NCI-H187 treated with DMSO at 0.1 percent for 48 hours (cell line): ENCODE measurements at regions not wholly inside any gene's neighbourhood (a gene's known extent, or its start where the extent isn't known, plus 50 kb on each side); places are given as distances from the start of the nearest gene placed in this dataset.
"Not testable (repeated sequence)": the region's sequence is repeated elsewhere in the genome, so short reads cannot be mapped to it uniquely, and the experiment has no call there.

Experiments used
- DNase-seq: peaks from one replicate; lab custom pipeline; 2025; lab: John Stamatoyannopoulos, UW

DNA sequence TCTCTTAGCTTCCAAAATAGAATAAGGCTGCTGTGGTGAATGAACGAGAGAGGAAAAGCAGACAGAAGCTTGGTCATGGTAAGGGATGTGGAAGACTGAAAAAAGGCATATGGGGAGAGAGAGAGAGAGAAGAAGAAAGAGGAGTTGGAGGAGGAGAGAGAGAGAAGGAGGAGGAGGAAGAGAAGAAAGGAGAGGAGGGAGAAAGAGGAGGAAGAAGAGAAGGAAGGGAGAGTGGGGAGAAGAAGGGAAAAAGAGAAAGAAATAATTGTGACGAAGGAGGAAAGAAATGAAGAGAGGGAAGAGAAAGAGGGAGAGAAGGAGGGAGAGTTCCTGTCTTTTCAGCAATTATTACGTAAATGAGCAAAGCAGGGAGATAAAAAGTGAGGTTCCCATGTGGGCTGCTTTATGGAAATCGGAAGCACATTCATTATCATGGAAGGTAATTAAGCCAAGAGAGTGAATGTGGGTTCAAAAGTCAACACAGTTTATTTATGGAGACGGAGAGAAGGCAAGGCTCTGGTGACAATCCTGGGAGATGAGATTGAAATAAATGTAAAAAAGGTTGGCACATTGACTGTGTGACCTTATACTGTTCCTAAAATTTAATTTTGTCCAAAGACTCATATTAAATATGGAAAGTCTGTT, 611.2 kb downstream of the KIF4B start:
- no peak for DNase-seq

- no peak for DNase-seq
Observed at GRCh38 chr5:155625315-155625714, 611.8 kb downstream of the KIF4B start.

DNA sequence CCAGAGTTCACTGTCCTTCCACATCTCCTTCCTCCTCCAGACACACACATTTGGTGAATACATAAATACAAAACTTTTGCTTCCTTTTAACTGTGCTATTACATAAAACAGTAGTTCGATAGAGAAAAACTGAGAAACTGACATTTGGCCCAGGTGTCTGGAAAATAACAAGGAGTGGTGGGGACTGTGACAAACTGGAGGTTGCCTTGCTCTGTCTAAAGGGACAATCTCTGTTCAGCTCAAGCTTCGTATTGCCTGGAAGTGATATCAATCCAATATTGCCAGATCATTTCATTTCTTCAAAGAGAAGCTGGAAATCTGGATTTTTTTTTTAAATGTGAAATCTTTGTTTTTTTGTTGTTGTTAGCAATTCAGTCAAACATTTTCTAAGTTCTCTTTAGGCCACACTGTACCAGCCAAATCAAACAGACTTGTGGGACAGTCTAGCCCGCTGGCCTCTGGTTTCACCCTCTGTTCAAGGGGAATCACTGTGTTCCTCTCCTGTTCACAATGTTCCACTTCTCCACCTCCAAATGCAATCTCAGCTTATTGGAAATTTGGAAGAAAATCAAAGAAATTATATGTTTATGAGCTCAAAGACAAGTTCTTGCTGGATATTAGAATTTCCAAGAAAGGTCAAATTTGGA, 612.5 kb downstream of the KIF4B start:
- DNase-seq, result no peak

- DNase-seq, result no peak
Observed at GRCh38 chr5:155626592-155626991, 613.0 kb downstream of the KIF4B start.

GRCh38 chr5:155628346-155628745, 614.8 kb downstream of the KIF4B start:
- no peak for DNase-seq

GRCh38 chr5:155629597-155629996, 616.0 kb downstream of the KIF4B start:
- DNase-seq, result no peak

- DNase-seq, result no peak
Observed at GRCh38 chr5:155631116-155631515, 617.6 kb downstream of the KIF4B start.

DNA sequence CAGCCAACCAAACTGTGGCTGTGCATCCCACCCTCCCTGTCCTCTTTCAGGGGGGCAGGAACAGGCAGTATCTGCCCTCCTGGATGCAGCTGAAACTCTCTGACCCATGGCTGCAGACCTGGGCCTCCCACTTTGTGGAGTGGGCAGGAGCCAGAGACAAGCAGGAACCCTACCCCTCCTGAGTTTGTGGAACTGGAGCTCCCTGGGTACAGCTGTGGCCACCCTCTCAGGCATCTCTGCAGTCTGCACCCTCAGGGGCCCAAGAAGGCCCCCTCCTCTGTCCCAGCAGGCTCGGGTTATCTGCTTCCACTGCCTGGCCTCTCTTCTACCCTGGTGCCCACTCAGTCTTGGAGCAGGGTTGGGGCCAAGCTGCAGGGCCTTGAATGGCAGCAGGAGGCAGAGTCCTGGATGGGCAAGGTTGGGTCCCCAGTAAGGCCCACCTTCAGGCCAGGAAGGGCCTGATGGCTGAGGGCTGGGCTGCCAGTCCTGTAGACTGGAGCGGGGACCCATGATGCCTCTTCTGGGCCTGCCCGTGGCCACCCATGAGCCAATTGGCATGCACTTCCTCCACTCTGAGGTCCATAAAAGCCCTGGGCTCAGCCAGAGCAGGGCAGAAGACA, 619.9 kb downstream of the KIF4B start:
- DNase-seq, result no peak

- DNase-seq, result no peak
Observed at GRCh38 chr5:155649666-155650065, 636.1 kb downstream of the KIF4B start.

DNA sequence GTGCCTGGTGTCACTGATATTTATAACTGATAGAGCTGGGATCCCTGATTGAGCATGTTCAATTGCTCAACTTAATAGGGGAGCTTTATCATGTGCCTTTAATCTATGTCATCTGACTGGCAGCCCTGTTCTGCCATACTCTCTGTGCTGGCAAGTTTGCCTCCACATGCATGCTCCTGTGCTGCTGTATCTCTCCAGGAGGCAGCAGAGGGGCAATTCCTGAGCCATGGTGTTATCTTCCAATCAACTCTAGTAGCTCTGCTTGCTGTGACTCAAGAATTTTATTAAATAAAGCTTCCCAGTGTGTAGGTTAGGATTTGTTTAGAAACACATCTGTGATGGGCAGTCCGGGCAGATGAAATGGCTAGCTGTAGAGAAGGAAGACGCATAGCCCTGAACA, 642.0 kb downstream of the KIF4B start:
- no peak for DNase-seq

DNA sequence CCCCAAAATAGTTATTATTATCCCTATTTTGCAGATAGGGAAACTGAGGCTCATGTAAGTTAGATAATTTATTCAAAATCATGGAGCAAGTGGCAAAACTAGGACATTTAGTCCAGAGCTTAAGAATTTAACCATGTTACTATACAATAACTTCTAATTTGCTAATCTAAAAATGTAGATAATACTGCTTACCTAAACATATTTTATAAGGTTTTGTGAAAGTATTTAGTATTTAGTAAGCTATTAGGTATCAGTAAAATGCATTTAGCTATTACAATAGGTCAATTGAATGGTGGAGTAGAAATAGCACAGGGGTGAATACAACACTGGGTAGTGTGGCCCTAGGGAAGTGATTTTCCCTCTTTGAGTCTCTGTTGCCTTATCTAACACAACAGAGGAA, 648.3 kb downstream of the KIF4B start:
- DNase-seq, result no peak

- no peak for DNase-seq
Observed at GRCh38 chr5:155665361-155665760, 651.8 kb downstream of the KIF4B start.

DNA sequence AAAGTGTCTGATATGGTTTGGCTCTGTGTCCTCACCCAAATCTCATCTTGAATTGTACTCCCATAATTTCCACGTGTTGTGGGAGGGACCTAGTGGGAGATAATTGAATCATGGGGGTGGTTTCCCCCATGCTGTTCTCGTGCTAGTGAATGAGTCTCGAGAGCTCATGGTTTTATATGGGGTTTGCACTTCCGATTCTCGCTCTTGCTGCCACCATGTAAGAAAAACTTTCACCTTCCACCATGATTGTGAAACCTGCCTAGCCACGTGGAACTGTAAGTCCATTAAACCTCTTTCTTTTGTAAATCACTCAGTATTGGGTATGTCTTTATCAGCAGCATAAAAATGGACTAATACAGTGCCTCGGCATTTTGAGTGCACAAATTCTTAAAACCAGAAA, 655.0 kb upstream of the SGCD start:
- DNase-seq, result not testable (repeated sequence)

- no peak for DNase-seq
Observed at GRCh38 chr5:155676967-155677366, 650.0 kb upstream of the SGCD start.

DNA sequence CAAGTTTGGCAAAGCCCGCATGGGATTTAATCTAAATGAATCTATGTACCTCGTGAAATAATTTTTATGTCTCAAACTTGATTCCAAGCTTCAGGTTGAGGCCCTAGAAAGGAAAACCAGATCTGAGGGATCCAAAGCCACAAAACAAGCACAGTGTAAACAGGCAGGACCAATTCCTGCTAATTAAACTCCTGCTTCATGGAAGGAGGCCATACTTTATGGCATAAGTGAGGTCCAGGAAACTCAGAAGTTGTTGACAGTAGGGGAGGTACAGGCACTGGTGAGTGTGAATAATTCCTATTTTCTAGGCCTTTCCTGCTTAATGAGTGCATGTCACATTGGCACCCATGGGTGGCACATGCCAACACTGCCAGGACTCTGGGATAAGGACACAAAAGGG, 648.6 kb upstream of the SGCD start:
- no peak for DNase-seq

DNA sequence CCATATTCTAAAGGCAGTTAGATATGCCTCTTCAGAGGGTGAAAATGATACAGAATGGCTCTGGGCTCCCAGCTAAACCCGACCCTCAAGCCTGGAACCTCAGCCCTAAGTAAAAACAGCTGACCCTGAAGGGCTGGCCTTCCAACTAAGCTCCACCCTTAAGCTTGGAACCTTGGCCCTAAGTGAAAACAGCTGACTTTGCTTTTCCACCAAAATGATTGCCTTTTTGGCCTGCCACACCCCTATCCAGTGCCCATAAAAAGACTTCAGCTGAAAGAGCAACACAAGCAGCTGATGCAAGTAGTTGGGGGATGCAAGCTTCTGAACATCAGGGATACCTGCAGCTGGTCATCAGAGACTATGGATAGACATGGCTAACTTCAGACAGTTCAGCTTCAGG, 647.4 kb upstream of the SGCD start:
- no peak for DNase-seq

- no peak for DNase-seq
Observed at GRCh38 chr5:155684417-155684816, 642.5 kb upstream of the SGCD start.

- no peak for DNase-seq
Observed at GRCh38 chr5:155686131-155686530, 640.8 kb upstream of the SGCD start.

DNA sequence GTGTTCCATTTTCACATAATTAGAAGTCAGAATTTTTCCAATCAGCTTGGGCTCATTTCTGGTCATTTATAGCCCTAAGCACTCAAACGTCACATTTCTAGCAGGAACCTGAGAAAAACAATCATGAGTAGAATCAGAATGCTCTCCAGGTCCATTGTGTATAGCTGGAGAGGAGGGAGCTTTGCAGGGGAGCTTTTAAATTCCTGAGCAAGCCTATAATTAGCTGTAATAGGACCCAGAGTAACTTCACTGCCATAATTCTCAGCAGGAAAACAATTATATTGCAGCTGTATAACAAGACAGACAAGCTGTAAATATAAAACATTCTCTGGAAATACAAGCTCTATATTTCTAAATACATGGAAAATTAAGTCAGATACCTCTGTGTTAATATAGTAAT, 637.6 kb upstream of the SGCD start:
- no peak for DNase-seq

DNA sequence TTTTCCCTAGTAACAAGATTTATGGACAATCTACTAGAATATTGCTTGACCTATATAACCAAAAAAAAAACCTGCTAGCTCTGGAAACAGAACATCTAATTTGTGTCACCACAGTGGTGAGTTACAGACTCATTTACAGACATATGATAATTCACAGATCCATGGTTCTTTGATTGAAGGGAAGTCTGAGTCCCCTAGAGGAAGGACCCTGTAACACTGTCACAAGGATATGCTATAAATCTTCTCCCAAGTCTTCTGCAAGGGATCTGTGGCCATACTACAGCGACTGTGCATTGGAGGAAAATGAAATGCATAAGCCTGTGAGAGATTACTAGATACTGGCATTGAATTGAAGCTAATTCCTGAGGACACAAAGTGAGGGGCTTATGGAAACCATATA, 630.6 kb upstream of the SGCD start:
- no peak for DNase-seq

DNA sequence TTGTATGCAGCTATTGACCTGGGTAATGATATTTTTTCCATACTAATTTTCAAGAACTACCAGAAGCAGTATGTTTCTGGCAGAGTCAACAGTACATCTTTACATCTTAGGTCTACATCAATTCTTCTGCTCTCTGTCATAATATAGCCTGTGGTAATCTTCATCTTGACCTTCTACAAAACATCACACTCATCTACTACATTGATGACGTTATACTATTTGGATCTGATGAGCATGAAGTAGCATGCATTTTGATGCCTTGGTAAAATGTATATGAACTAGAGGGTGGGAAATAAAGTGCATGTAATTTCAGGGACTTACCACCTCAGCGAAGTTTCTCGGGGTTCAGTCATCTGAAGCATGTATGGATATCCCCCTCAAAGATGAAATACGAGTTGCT, 629.7 kb upstream of the SGCD start:
- DNase-seq, result no peak

DNA sequence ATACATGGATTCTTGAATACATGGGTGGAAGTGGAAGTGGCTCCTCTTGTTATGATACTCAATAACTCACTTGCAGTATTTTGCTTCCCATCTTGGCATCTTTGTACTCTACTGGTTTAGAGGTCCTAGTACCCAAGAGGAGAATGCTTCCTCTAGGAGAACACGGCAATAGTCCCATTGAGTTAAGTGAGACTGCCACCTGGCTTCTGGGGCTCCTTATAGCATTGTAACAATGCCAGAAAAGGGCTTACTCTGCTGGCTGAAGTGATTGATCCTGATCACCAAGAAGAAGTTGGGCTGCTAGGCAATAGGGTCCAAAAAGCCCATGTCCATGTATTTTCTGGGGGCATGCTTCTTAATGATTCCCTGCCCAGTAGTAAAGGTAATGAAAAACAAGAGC, 627.6 kb upstream of the SGCD start:
- no peak for DNase-seq

DNA sequence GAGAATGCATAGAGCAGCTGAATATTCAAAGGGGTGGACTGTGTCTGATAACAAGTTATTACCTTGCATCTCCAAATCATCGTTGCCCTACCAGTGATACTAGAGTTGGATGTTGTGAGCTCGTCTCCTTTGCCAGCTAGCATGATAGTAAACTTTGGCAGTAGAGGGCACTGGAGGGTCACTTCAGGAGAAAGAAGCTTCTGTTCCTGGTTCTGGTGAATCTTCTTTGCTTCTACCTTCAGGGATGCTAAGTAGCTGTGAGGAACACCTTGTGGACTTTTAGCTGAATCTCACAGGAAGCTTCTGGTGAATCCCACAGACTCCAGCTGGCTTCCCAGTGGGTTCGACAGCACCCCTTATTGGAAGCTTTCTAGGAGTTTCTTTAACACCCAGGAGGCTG, 626.6 kb upstream of the SGCD start:
- no peak for DNase-seq

DNA sequence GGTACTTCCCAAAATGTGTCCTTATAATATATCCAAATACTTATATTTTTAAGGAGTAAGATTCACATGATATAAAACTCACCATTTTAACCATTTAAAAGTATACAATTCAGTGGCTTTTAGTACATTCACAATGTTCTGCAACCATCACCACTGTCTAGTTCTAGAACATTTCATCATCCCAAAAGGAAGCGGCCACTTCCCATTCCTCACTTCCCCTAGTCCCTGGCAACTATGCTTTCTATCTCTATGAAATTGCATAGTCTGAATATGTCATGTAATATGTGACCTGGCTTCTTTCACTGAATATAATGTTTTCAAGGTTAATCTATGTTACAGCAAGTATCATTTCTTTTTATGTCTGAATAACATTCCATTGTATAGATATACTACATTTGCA, 615.1 kb upstream of the SGCD start:
- DNase-seq, result no peak
